Stimulated activated CD4-positive, alpha-beta T cell treated with anti-CD3 and anti-CD28 coated beads, TNF-alpha, amount 100 ng/mL, for 48 hours (primary cell): ENCODE measurements at regions not wholly inside any gene's neighbourhood (a gene's known extent, or its start where the extent isn't known, plus 50 kb on each side); places are given as distances from the start of the nearest gene placed in this dataset.

Experiments used
- DNase-seq, 3 donors: peaks; one replicate each; pipeline ENCODE4 v3.0.0-alpha.2; 2020; ENCODE audit warnings: low read depth in 3 of 3

DNA sequence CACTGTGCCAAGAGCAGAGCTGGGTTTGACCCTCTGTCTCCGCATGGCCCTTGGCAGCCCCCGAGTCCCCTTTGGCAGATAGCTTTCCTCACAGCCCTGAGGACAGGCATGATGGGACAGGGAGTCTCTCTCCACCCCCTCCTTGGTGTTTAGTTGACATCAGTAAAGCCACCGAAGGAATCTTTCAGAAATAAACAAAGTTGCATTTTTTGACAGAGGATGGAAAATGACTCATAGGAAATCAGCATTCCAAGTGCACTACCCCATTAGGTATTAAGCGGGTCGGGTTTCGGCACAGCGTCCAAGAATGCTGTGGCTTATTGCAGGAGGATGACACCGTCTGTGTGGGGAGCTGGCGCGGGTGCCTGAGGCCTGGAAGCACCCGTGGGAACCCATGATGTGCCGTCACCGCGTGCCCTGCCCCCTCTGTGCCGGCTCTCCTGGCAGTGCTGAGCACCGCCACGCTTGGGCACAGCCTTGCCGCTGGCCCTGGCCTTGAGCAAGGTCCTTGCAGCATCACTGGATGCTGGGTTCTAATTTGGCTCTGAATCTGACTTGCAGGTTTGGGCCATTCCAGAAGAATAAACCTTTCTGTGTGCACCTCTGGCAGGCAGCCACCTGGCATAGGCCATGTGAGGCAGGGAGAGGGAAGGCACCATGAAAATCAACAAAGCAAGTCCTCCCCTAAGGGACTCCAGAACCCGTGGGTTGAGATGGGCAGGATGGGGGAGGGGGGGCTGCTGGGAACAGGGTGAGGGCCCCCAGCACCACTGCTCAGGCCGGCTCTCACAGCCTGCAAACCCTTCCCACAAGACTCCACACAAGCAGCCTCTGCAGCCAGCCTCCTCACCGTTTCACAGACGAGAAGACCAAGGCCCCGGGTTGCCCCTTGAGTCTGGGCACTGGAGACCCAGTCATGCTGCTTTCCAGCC, 50.5 kb upstream of the ZNF469 start:
- DNase-seq = no peak

DNA sequence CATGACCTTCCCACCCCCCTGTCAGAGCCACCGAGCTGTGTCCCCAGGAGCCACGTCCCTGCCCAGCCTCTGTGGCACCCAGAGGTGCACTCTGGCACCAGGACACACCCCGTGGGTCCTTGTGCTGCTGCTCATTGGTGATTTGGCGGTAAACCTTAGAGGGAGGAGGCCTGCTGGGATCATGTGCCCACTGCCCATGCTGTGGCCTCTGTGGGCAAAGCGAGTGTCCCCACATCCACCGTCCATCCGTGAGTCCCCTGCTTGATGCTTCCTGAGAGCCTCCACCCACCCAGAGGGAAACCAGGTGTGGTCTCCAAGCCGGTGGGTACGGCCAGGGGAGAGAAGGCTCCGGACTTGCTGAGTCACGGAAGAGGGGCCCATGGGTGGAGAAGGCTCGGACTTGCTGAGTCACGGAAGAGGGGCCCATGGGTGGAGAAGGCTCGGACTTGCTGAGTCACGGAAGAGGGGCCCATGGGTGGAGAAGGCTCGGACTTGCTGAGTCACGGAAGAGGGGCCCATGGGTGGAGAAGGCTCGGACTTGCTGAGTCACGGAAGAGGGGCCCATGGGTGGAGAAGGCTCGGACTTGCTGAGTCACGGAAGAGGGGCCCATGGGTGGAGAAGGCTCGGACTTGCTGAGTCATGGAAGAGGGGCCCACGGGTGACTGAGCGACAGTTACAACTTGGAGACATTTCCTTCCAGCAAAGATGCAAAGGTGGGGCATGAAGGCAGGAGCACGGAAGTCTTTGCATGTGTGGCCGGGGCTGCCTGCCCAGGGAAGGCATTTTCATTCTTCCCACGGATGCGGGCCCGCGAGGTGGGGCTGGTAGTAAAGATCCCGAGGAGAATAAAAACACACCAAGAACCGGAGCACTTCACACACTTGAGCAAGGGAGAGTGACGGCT, 49.6 kb upstream of the ZNF469 start:
- DNase-seq = peak in 1 of 3 donors; percentile 19
